Esophagus muscularis mucosa (tissue), 4 donors: ENCODE measurements at regions not wholly inside any gene's neighbourhood (a gene's known extent, or its start where the extent isn't known, plus 50 kb on each side); places are given as distances from the start of the nearest gene placed in this dataset.
A peak's percentile ranks its signal among the peaks of the same experiment; 100 is the strongest.

ENCODE experiments used
- DNase-seq: peaks from one replicate; pipeline ENCODE4 v3.0.0-alpha.2; 2017; ENCODE audit errors: extremely low spot score
- H3K27ac ChIP-seq, 4 donors: fragments of 200-600 bp; sonication (generic); replicated peaks in 1 of 4; 1 replicate in 3 of 4; 2 replicates in 1 of 4; pipeline ENCODE4 v1.5.1; 2016 to 2019; ENCODE audit warnings: mild to moderate bottlenecking in 1 of 4
- H3K27me3 ChIP-seq, 4 donors: fragments of 200-600 bp; sonication (generic); one replicate each; pipeline versions ENCODE4 v1.5.1 to v1.6.0; 2016 to 2019
- H3K36me3 ChIP-seq, 4 donors: fragments of 200-600 bp; sonication (generic); one replicate each; pipeline ENCODE4 v1.5.1; 2016 to 2019
- H3K4me1 ChIP-seq, 4 donors: fragments of 200-600 bp; sonication (generic); one replicate each; pipeline ENCODE4 v1.5.1; 2016 to 2019
- H3K4me3 ChIP-seq, 4 donors: fragments of 200-600 bp; sonication (generic); 1 replicate in 2 of 4; 2 replicates in 2 of 4; pipeline ENCODE4 v1.5.1; 2016 to 2019; ENCODE audit warnings: mild to moderate bottlenecking in 4 of 4, moderate library complexity in 1 of 4
- H3K9me3 ChIP-seq, 4 donors: fragments of 200-600 bp; sonication (generic); 1 replicate in 3 of 4; 2 replicates in 1 of 4; pipeline ENCODE4 v1.5.1; 2016 to 2019
- CTCF ChIP-seq, 3 experiments: fragments of 200-600 bp in 2 of 3; fragments of 450-650 bp in 1 of 3; sonication (generic) in 2 of 3; IDR thresholded peaks; one replicate each; pipeline ENCODE4 v1.5.1; 2017 to 2019; ENCODE audit warnings: antibody characterized with exemption in 3 of 3, mild to moderate bottlenecking in 2 of 3, moderate library complexity in 1 of 3
- EP300 ChIP-seq: sonication (generic); formaldehyde crosslinking; IDR thresholded peaks from one replicate; pipeline ENCODE4 v1.6.1; 2017; ENCODE audit warnings: antibody characterized with exemption
- POLR2A ChIP-seq: fragments of 450-650 bp; IDR thresholded peaks from one replicate; pipeline ENCODE4 v1.6.1; 2017; ENCODE audit warnings: antibody characterized with exemption, moderate library complexity, mild to moderate bottlenecking, low read depth
- POLR2AphosphoS5 ChIP-seq, 2 donors: sonication (generic); formaldehyde crosslinking; IDR thresholded peaks; one replicate each; pipeline ENCODE4 v1.6.1; 2017; ENCODE audit warnings: antibody characterized with exemption in 2 of 2
- WGBS: methylation state at CpG from one replicate; pipeline ENCODE4 v1.1.5; 2018; 5-methylcytosine and 5-hydroxymethylcytosine counted together
- intact Hi-C: fragments of 100-400 bp; cut with DNase I; formaldehyde crosslinking; loops from one replicate; pipeline ENCODE4 v1.15.1; 2023

- intact Hi-C loops: no loop called here
- Histone ChIP-seq H3K36me3 (no peaks in the 10 kb centered on the region), H3K9me3 (no peaks in the 10 kb centered on the region), H3K4me3 (no peak overlapping the region), H3K4me1 (peaks cover 0 to 13% (median 11%) of the 10 kb centered on the region in 4 donors), H3K27ac (no peak overlapping the region), H3K27me3 (no peaks in the 10 kb centered on the region)
- DNase-seq: no peak
- 93% methylated on average over 6 of the region's 18 CpGs for WGBS
- TF ChIP-seq CTCF (IDR thresholded peaks at IDR 0.05) (no peak), EP300 (no peak), POLR2AphosphoS5 (IDR thresholded peaks at IDR 0.05) (no peak)
These were observed 102.8 kb upstream of the ZNF469 start for GRCh38 chr16:88279998-88280397.

- Histone ChIP-seq H3K36me3 (no peaks in the 10 kb centered on the region), H3K4me3 (no peak overlapping the region), H3K27ac (no peak overlapping the region), H3K27me3 (no peaks in the 10 kb centered on the region), H3K4me1 (peaks cover 0 to 13% (median 11%) of the 10 kb centered on the region in 4 donors), H3K9me3 (peaks cover 0 to 12% (median 5%) of the 10 kb centered on the region in 4 donors)
- no peak for TF ChIP-seq POLR2AphosphoS5 (IDR thresholded peaks at IDR 0.05)
- TF ChIP-seq CTCF (IDR thresholded peaks at IDR 0.05): no peak
- TF ChIP-seq POLR2A: no peak
- no peak for TF ChIP-seq EP300
- intact Hi-C loops: no loop called here
- no peak for DNase-seq
- 85% methylated on average over 3 of the region's 9 CpGs for WGBS
These were observed 100.7 kb upstream of the ZNF469 start for GRCh38 chr16:88281858-88282563.

GRCh38 chr16:88282564-88283395 is 100.0 kb upstream of the ZNF469 start:
- Histone ChIP-seq H3K4me3 (no peak overlapping the region), H3K27me3 (no peaks in the 10 kb centered on the region), H3K36me3 (no peaks in the 10 kb centered on the region), H3K4me1 (peaks cover 0 to 13% (median 11%) of the 10 kb centered on the region in 4 donors), H3K27ac (no peak overlapping the region), H3K9me3 (peaks cover 0 to 19% (median 9%) of the 10 kb centered on the region in 4 donors)
- WGBS: 14% methylated on average over 17 of the region's 21 CpGs
- TF ChIP-seq EP300: no peak
- TF ChIP-seq POLR2AphosphoS5 (IDR thresholded peaks at IDR 0.05): peak in 1 of 2 donors; percentile 6
- intact Hi-C loops: no loop called here
- DNase-seq: no peak

- peaks cover 0 to 13% (median 11%) of the 10 kb centered on the region in 4 donors for H3K4me1 ChIP-seq
- intact Hi-C loops: no loop called here
- WGBS: 99% methylated on average over 9 of the region's 13 CpGs
- no peaks in the 10 kb centered on the region for H3K27me3 ChIP-seq
- no peak for TF ChIP-seq POLR2AphosphoS5 (IDR thresholded peaks at IDR 0.05)
- TF ChIP-seq CTCF (IDR thresholded peaks at IDR 0.05): no peak
- no peak for TF ChIP-seq EP300
- no peak for TF ChIP-seq POLR2A
- no peak for DNase-seq
- peaks cover 0 to 25% (median 9%) of the 10 kb centered on the region in 4 donors for H3K9me3 ChIP-seq
- H3K36me3 ChIP-seq: no peaks in the 10 kb centered on the region
- no peak overlapping the region for H3K27ac ChIP-seq
- H3K4me3 ChIP-seq: no peak overlapping the region
These were observed 99.2 kb upstream of the ZNF469 start for GRCh38 chr16:88283596-88283995.

- DNase-seq: no peak
- intact Hi-C loops: no loop called here
- H3K9me3 ChIP-seq: peaks cover 0 to 28% (median 9%) of the 10 kb centered on the region in 4 donors
- no peaks in the 10 kb centered on the region for H3K27me3 ChIP-seq
- H3K27ac ChIP-seq: no peak overlapping the region
- no peak overlapping the region for H3K4me3 ChIP-seq
- no peak for TF ChIP-seq CTCF (IDR thresholded peaks at IDR 0.05)
- TF ChIP-seq POLR2A: no peak
- TF ChIP-seq POLR2AphosphoS5 (IDR thresholded peaks at IDR 0.05): no peak
- no peak for TF ChIP-seq EP300
- WGBS: 76% methylated on average over 8 of the region's 9 CpGs
- no peaks in the 10 kb centered on the region for H3K36me3 ChIP-seq
- H3K4me1 ChIP-seq: peaks cover 0 to 13% (median 11%) of the 10 kb centered on the region in 4 donors
These were observed 98.7 kb upstream of the ZNF469 start for GRCh38 chr16:88284101-88284500.
